ENCODE measurements at regions not wholly inside any gene's neighbourhood (a gene's known extent, or its start where the extent isn't known, plus 50 kb on each side); places are given as distances from the start of the nearest gene placed in this dataset.
"Not testable (repeated sequence)": the region's sequence is repeated elsewhere in the genome, so short reads cannot be mapped to it uniquely, and the experiment has no call there.

GRCh38 chr12:131273291-131273845, 319.7 kb downstream of the ADGRD1 start:
- Mint-ChIP-seq H3K9me3 (no peaks in the 10 kb centered on the region), H3K36me3 (ENCODE audit: low read depth) (no peaks in the 10 kb centered on the region), H3K27ac (no peak overlapping the region), H3K4me3 (no peak overlapping the region), H3K27me3 (ENCODE audit: low read depth) (peaks cover 10% of the 10 kb centered on the region), H3K4me1 (peaks cover 6% of the 10 kb centered on the region)
- TF ChIP-seq CTCF (IDR thresholded peaks at IDR 0.05; ENCODE audit: unreplicated experiment in 3 of 3), result no peak

GRCh38 chr12:131274061-131274460, 320.4 kb downstream of the ADGRD1 start:
- no peaks in the 10 kb centered on the region for H3K36me3 Mint-ChIP-seq (ENCODE audit: low read depth)
- H3K4me3 Mint-ChIP-seq, result no peak overlapping the region
- no peaks in the 10 kb centered on the region for H3K9me3 Mint-ChIP-seq
- H3K27me3 Mint-ChIP-seq (ENCODE audit: low read depth), result peaks cover 10% of the 10 kb centered on the region
- no peak overlapping the region for H3K27ac Mint-ChIP-seq
- peaks cover 6% of the 10 kb centered on the region for H3K4me1 Mint-ChIP-seq
- no peak for TF ChIP-seq CTCF (IDR thresholded peaks at IDR 0.05; ENCODE audit: unreplicated experiment in 3 of 3)

- H3K36me3 Mint-ChIP-seq (ENCODE audit: low read depth), result no peaks in the 10 kb centered on the region
- H3K9me3 Mint-ChIP-seq, result no peaks in the 10 kb centered on the region
- no peak overlapping the region for H3K4me3 Mint-ChIP-seq
- no peak for TF ChIP-seq CTCF (IDR thresholded peaks at IDR 0.05; ENCODE audit: unreplicated experiment in 3 of 3)
- H3K4me1 Mint-ChIP-seq, result peaks cover 6% of the 10 kb centered on the region
- no peak overlapping the region for H3K27ac Mint-ChIP-seq
- H3K27me3 Mint-ChIP-seq (ENCODE audit: low read depth), result peaks cover 10% of the 10 kb centered on the region
Measured at GRCh38 chr12:131274906-131275305, 321.2 kb downstream of the ADGRD1 start.

- no peak overlapping the region for H3K27ac Mint-ChIP-seq
- H3K27me3 Mint-ChIP-seq (ENCODE audit: low read depth), result peaks cover 10% of the 10 kb centered on the region
- H3K9me3 Mint-ChIP-seq, result no peaks in the 10 kb centered on the region
- TF ChIP-seq CTCF (IDR thresholded peaks at IDR 0.05; ENCODE audit: unreplicated experiment in 3 of 3), result no peak
- H3K36me3 Mint-ChIP-seq (ENCODE audit: low read depth), result no peaks in the 10 kb centered on the region
- H3K4me1 Mint-ChIP-seq, result peaks cover 6% of the 10 kb centered on the region
- no peak overlapping the region for H3K4me3 Mint-ChIP-seq
Measured at GRCh38 chr12:131275824-131276223, 322.1 kb downstream of the ADGRD1 start.

GRCh38 chr12:131276501-131277185, 322.9 kb downstream of the ADGRD1 start:
- Mint-ChIP-seq H3K27me3 (ENCODE audit: low read depth) (peaks cover 10% of the 10 kb centered on the region), H3K27ac (no peak overlapping the region), H3K4me3 (no peak overlapping the region), H3K4me1 (peaks cover 6% of the 10 kb centered on the region), H3K36me3 (ENCODE audit: low read depth) (no peaks in the 10 kb centered on the region), H3K9me3 (no peaks in the 10 kb centered on the region)
- no peak for TF ChIP-seq CTCF (IDR thresholded peaks at IDR 0.05; ENCODE audit: unreplicated experiment in 3 of 3)

GRCh38 chr12:131277186-131278091, 323.7 kb downstream of the ADGRD1 start:
- not testable (repeated sequence) for H3K9me3 Mint-ChIP-seq; H3K4me3 Mint-ChIP-seq; H3K4me1 Mint-ChIP-seq; H3K36me3 Mint-ChIP-seq (ENCODE audit: low read depth); H3K27ac Mint-ChIP-seq
- peaks cover 10% of the 10 kb centered on the region for H3K27me3 Mint-ChIP-seq (ENCODE audit: low read depth)

- not testable (repeated sequence) for H3K36me3 Mint-ChIP-seq (ENCODE audit: low read depth); H3K4me1 Mint-ChIP-seq; H3K4me3 Mint-ChIP-seq; H3K27ac Mint-ChIP-seq; H3K9me3 Mint-ChIP-seq
- H3K27me3 Mint-ChIP-seq (ENCODE audit: low read depth), result peaks cover 13% of the 10 kb centered on the region
Measured at GRCh38 chr12:131278451-131279115, 324.9 kb downstream of the ADGRD1 start.
